GM12864 (cell line): ENCODE measurements at regions not wholly inside any gene's neighbourhood (a gene's known extent, or its start where the extent isn't known, plus 50 kb on each side); places are given as distances from the start of the nearest gene placed in this dataset.
"Not testable (repeated sequence)": the region's sequence is repeated elsewhere in the genome, so short reads cannot be mapped to it uniquely, and the experiment has no call there.

Experiments
- DNase-seq: peaks from one replicate; pipeline ENCODE4 v3.0.0-alpha.2; 2011; ENCODE audit warnings: low read depth
- H3K4me3 ChIP-seq: 2 replicates; pipeline ENCODE4 v1.5.1; 2011; ENCODE audit warnings: mild to moderate bottlenecking, low read depth, low read length, control low read depth
- CTCF ChIP-seq: IDR thresholded peaks from 2 replicates; pipeline ENCODE4 v1.5.1; 2011; ENCODE audit warnings: low read depth, mild to moderate bottlenecking, moderate library complexity, low read length, control low read depth, inconsistent platforms; ENCODE audit errors: missing control alignments

DNA sequence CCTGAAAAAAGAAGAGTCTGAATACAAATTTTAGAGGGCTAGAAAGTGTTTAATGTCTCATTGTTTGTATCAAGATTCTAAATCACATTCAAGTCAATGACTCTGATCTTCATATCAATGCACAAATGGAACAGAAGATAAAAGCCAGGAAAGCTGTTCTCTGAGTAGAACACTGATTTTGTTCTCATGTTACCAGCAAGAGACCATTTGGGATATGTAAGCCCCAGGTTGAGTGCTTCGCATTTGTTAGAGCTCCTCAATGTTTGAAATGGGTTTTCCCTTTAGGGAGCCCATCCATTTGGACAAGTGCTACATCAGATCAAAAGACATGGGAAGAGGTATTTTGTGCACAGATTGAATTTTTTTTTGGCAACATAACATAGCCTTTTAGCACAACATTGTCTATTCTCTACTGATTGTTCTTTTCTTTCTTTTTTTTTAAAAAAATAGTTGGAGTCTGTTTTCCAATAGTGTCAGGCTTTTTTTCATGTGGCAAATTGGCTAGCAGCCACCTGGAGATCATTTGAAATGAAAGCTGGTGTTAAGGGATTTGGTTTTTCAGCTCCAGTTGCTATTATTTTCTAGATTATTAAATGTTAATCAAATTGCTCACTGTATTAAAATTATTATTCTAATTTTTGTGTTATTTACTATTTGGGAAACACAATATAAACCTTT lies 74.5 kb upstream of the ZPLD1 start:
- H3K4me3 ChIP-seq = no peak overlapping the region
- no peak for DNase-seq
- no peak for TF ChIP-seq CTCF

DNA sequence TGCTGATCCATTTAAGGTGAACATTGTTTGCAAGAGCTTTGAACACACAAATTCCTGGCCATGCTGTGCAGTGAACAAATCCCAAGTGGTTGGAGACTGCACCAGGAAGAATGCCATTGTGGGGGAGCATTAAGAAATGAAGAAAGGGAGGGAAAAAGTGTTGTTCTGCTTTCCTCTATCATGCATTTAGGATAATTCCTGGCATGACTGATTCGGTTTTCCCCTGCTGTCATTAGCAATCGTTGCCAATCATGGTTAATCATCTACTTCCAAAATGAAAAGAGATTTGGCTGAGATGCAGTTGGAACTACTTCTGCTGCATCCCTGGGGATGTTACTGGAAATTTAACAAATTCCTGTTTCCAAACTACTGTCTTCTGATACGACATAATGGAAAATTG lies 73.7 kb upstream of the ZPLD1 start:
- no peak for DNase-seq
- no peak for TF ChIP-seq CTCF

GRCh38 chr3:102366116-102366515 lies 68.7 kb upstream of the ZPLD1 start:
- DNase-seq, H3K4me3 ChIP-seq: not testable (repeated sequence)

More for the DNA sequence above, 73.7 kb upstream of the ZPLD1 start:
- no peak overlapping the region for H3K4me3 ChIP-seq

GRCh38 chr3:102374863-102375634 lies 59.8 kb upstream of the ZPLD1 start:
- no peak for TF ChIP-seq CTCF
- no peak overlapping the region for H3K4me3 ChIP-seq
- no peak for DNase-seq

DNA sequence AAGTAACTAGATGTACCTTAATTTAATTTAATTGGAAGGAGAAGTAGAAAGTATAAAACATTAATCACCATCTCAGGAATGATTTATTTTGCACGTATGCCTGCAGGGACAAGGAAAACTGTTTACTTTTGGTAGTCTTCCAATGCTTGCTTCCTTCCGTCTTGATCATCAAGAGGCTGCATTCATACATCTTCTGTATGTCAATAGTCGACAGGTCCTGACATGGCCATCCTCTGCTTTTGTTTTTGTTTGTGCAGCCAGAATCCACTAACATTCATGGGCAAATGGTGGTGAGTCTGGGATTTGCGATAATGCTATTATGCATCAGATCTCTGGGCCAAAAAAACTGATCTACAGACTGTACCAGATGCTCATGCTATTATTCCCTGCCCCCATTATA lies 56.6 kb upstream of the ZPLD1 start:
- DNase-seq = no peak
- H3K4me3 ChIP-seq = no peak overlapping the region
- TF ChIP-seq CTCF = no peak

GRCh38 chr3:102382201-102382600 lies 52.6 kb upstream of the ZPLD1 start:
- not testable (repeated sequence) for DNase-seq, H3K4me3 ChIP-seq
